ENCODE measurements at regions not wholly inside any gene's neighbourhood (a gene's known extent, or its start where the extent isn't known, plus 50 kb on each side); places are given as distances from the start of the nearest gene placed in this dataset.

GRCh38 chr3:177789500-177789899, 592.2 kb upstream of the TBL1XR1 start:
- TF ChIP-seq EP300 (IDR thresholded peaks at IDR 0.05): no peak
- TF ChIP-seq CTCF (IDR thresholded peaks at IDR 0.05): no peak
